Spleen (tissue), 11 donors: ENCODE measurements at regions not wholly inside any gene's neighbourhood (a gene's known extent, or its start where the extent isn't known, plus 50 kb on each side); places are given as distances from the start of the nearest gene placed in this dataset.

ENCODE experiments used
- DNase-seq: peaks from one replicate; pipeline ENCODE4 v3.0.0-alpha.2; 2020
- H3K27ac ChIP-seq, 8 donors: fragments of 200-600 bp; sonication (generic) in 7 of 8; 1 replicate in 4 of 8; 2 replicates in 4 of 8; pipeline versions ENCODE4 v1.5.0 to v1.8.0; 2016 to 2021; ENCODE audit warnings: inconsistent platforms in 4 of 8, mild to moderate bottlenecking in 4 of 8, moderate library complexity in 1 of 8
- H3K27me3 ChIP-seq, 7 donors: fragments of 200-600 bp; sonication (generic) in 6 of 7; replicated peaks in 1 of 7; 1 replicate in 4 of 7; 2 replicates in 3 of 7; pipeline versions ENCODE4 v1.5.0 to v1.8.0; 2016 to 2021; ENCODE audit warnings: inconsistent platforms in 3 of 7, mild to moderate bottlenecking in 1 of 7
- H3K36me3 ChIP-seq, 6 donors: fragments of 200-600 bp; sonication (generic) in 5 of 6; 1 replicate in 4 of 6; 2 replicates in 2 of 6; pipeline versions ENCODE4 v1.5.0 to v1.8.0; 2016 to 2021; ENCODE audit warnings: inconsistent platforms in 2 of 6
- H3K4me1 ChIP-seq, 6 donors: fragments of 200-600 bp; sonication (generic) in 5 of 6; 1 replicate in 3 of 6; 2 replicates in 3 of 6; pipeline versions ENCODE4 v1.5.0 to v1.8.0; 2016 to 2021; ENCODE audit warnings: inconsistent platforms in 3 of 6
- H3K4me3 ChIP-seq, 8 donors: fragments of 200-600 bp; sonication (generic) in 7 of 8; 1 replicate in 4 of 8; 2 replicates in 4 of 8; pipeline versions ENCODE4 v1.5.0 to v1.8.0; 2016 to 2021; ENCODE audit warnings: inconsistent platforms in 4 of 8, mild to moderate bottlenecking in 4 of 8, moderate library complexity in 2 of 8
- H3K9me3 ChIP-seq, 8 donors: fragments of 200-600 bp; sonication (generic) in 7 of 8; 1 replicate in 4 of 8; 2 replicates in 4 of 8; pipeline versions ENCODE4 v1.5.0 to v1.8.0; 2016 to 2021; ENCODE audit warnings: inconsistent platforms in 4 of 8
- CTCF ChIP-seq, 11 experiments: fragments of 200-600 bp in 7 of 11; fragments of 450-650 bp in 4 of 11; sonication (generic) in 4 of 11; IDR thresholded peaks in 8 of 11; conservative IDR thresholded peaks in 3 of 11; 1 replicate in 7 of 11; 2 replicates in 4 of 11; pipeline versions ENCODE4 v1.4.0 to v1.8.0; 2016 to 2021; ENCODE audit warnings: antibody characterized with exemption in 11 of 11, inconsistent platforms in 4 of 11, mild to moderate bottlenecking in 1 of 11
- POLR2A ChIP-seq, 3 donors: fragments of 450-650 bp; IDR thresholded peaks; one replicate each; pipeline ENCODE4 v1.5.1; 2017; ENCODE audit warnings: antibody characterized with exemption in 3 of 3, mild to moderate bottlenecking in 1 of 3
- POLR2AphosphoS5 ChIP-seq, 3 donors: sonication (generic); formaldehyde crosslinking; IDR thresholded peaks; one replicate each; pipeline ENCODE4 v1.5.1; 2017; ENCODE audit warnings: antibody characterized with exemption in 3 of 3
- WGBS, 5 donors: extraction: QIAGEN DNeasy Blood & Tissue Kit in 3 of 5; methylation state at CpG; one replicate each; pipeline versions ENCODE4 v1.1.5 to v1.1.7; 2013 to 2018; 5-methylcytosine and 5-hydroxymethylcytosine counted together
- intact Hi-C: fragments of 100-400 bp; cut with DNase I; formaldehyde crosslinking; loops from one replicate; pipeline ENCODE4 v1.15.0; 2023; ENCODE audit warnings: low total_unique reads
- donor health status: healthy with polysubstance abuse.
- donor health status: DM: no; HTN: no; CAD: no; lungs with moderate emphysema.
- donor health status: DM: no; HTN: no; CAD: no.
- donor health status: Bipolar disorder and iron deficiency.
- donor health status: healthy.
- donor health status: DM: no; HTN: no; CAD: no.
- donor health status: DM: yes; HTN: yes; CAD: no.

- Histone ChIP-seq H3K4me3 (no peak overlapping the region), H3K4me1 (no peaks in the 10 kb centered on the region), H3K27me3 (peaks cover 0 to 5% (median 0%) of the 10 kb centered on the region in 7 donors), H3K27ac (no peak overlapping the region), H3K9me3 (no peaks in the 10 kb centered on the region), H3K36me3 (no peaks in the 10 kb centered on the region)
- intact Hi-C loops = no loop called here
- no peak for DNase-seq
- no peak for TF ChIP-seq POLR2A (IDR thresholded peaks at IDR 0.05)
- TF ChIP-seq CTCF (IDR thresholded peaks at IDR 0.05 in 8 of 11, conservative IDR thresholded peaks at IDR 0.05 in 3 of 11) = no peak
- TF ChIP-seq POLR2AphosphoS5 (IDR thresholded peaks at IDR 0.05) = no peak
- 59 to 88% (median 79%) methylated on average over 3 of the region's 3 CpGs for WGBS, 5 donors
Measured at GRCh38 chr2:39933196-39933595, 154.1 kb upstream of the THUMPD2 start.

- intact Hi-C loops = no loop called here
Measured at GRCh38 chr2:39932198-39932597, 153.1 kb upstream of the THUMPD2 start.

GRCh38 chr2:39930175-39930917, 151.3 kb upstream of the THUMPD2 start:
- TF ChIP-seq POLR2A (IDR thresholded peaks at IDR 0.05) (no peak), POLR2AphosphoS5 (IDR thresholded peaks at IDR 0.05) (no peak), CTCF (IDR thresholded peaks at IDR 0.05 in 8 of 11, conservative IDR thresholded peaks at IDR 0.05 in 3 of 11) (no peak)
- DNase-seq = no peak
- Histone ChIP-seq H3K4me3 (no peak overlapping the region), H3K4me1 (no peaks in the 10 kb centered on the region), H3K9me3 (no peaks in the 10 kb centered on the region), H3K36me3 (no peaks in the 10 kb centered on the region), H3K27me3 (peaks cover 0 to 5% (median 0%) of the 10 kb centered on the region in 7 donors), H3K27ac (no peak overlapping the region)
- WGBS, 5 donors = 74 to 88% (median 86%) methylated on average over 7 of the region's 7 CpGs
- intact Hi-C loops = no loop called here

More at GRCh38 chr2:39932198-39932597, 153.1 kb upstream of the THUMPD2 start:
- peaks cover 0 to 5% (median 0%) of the 10 kb centered on the region in 7 donors for H3K27me3 ChIP-seq
- WGBS, 5 donors = 90 to 97% (median 92%) methylated on average over 3 of the region's 3 CpGs
- no peak overlapping the region for H3K27ac ChIP-seq
- H3K36me3 ChIP-seq = no peaks in the 10 kb centered on the region
- no peaks in the 10 kb centered on the region for H3K9me3 ChIP-seq
- DNase-seq = no peak
- no peaks in the 10 kb centered on the region for H3K4me1 ChIP-seq
- H3K4me3 ChIP-seq = no peak overlapping the region
- TF ChIP-seq POLR2A (IDR thresholded peaks at IDR 0.05) (no peak), CTCF (IDR thresholded peaks at IDR 0.05 in 8 of 11, conservative IDR thresholded peaks at IDR 0.05 in 3 of 11) (no peak), POLR2AphosphoS5 (IDR thresholded peaks at IDR 0.05) (no peak)

- Histone ChIP-seq H3K4me3 (no peak overlapping the region), H3K4me1 (no peaks in the 10 kb centered on the region), H3K27ac (no peak overlapping the region), H3K36me3 (no peaks in the 10 kb centered on the region), H3K27me3 (peaks cover 0 to 5% (median 0%) of the 10 kb centered on the region in 7 donors), H3K9me3 (no peaks in the 10 kb centered on the region)
- WGBS, 5 donors = 59 to 98% (median 86%) methylated on average over 2 of the region's 2 CpGs
- DNase-seq = no peak
- TF ChIP-seq POLR2AphosphoS5 (IDR thresholded peaks at IDR 0.05) = no peak
- TF ChIP-seq POLR2A (IDR thresholded peaks at IDR 0.05) = no peak
- intact Hi-C loops = no loop called here
Measured at GRCh38 chr2:39929531-39929930, 150.5 kb upstream of the THUMPD2 start.
